Upper lobe of right lung (tissue), 1 donor: ENCODE measurements at regions not wholly inside any gene's neighbourhood (a gene's known extent, or its start where the extent isn't known, plus 50 kb on each side); places are given as distances from the start of the nearest gene placed in this dataset.
A peak's percentile ranks its signal among the peaks of the same experiment; 100 is the strongest.
"Not testable (repeated sequence)": the region's sequence is repeated elsewhere in the genome, so short reads cannot be mapped to it uniquely, and the experiment has no call there.

Experiments
- ATAC-seq: fragments of 200-7000 bp; cut with Tn5 transposase; one replicate; pipeline ENCODE4 v1.9.1; 2020; ENCODE audit warnings: mild to moderate bottlenecking, moderate library complexity
- DNase-seq: peaks from one replicate; pipeline ENCODE4 v3.0.0-alpha.2; 2020
- H3K27ac ChIP-seq: fragments of 200-600 bp; one replicate; pipeline ENCODE4 v1.8.0; 2022
- H3K27me3 ChIP-seq: fragments of 200-600 bp; one replicate; pipeline ENCODE4 v1.8.0; 2022; ENCODE audit warnings: mild to moderate bottlenecking
- H3K36me3 ChIP-seq: fragments of 200-600 bp; one replicate; pipeline ENCODE4 v1.8.0; 2022
- H3K4me1 ChIP-seq: fragments of 200-600 bp; one replicate; pipeline ENCODE4 v1.8.0; 2022
- H3K4me3 ChIP-seq: fragments of 200-600 bp; one replicate; pipeline ENCODE4 v1.8.0; 2022; ENCODE audit warnings: mild to moderate bottlenecking
- H3K9me3 ChIP-seq: fragments of 200-600 bp; one replicate; pipeline ENCODE4 v1.8.0; 2022
- CTCF ChIP-seq: fragments of 200-600 bp; IDR thresholded peaks from one replicate; pipeline ENCODE4 v1.8.0; 2022; ENCODE audit warnings: antibody characterized with exemption
- intact Hi-C: fragments of 100-400 bp; cut with DNase I; formaldehyde crosslinking; loops from one replicate; pipeline ENCODE4 v1.11.0; 2022
- donor health status: DM: no; HTN: yes; CAD: no; lungs with severe emphysema.

GRCh38 chr5:33092719-33093118 lies 348.0 kb upstream of the TARS1 start:
- Histone ChIP-seq H3K36me3 (no peaks in the 10 kb centered on the region), H3K4me3 (no peak overlapping the region), H3K27me3 (no peaks in the 10 kb centered on the region), H3K4me1 (peaks cover 5% of the 10 kb centered on the region), H3K27ac (no peak overlapping the region), H3K9me3 (no peaks in the 10 kb centered on the region)
- no peak for DNase-seq
- intact Hi-C loops = no loop called here
- no peak for TF ChIP-seq CTCF
- peak; percentile 35 for ATAC-seq

DNA sequence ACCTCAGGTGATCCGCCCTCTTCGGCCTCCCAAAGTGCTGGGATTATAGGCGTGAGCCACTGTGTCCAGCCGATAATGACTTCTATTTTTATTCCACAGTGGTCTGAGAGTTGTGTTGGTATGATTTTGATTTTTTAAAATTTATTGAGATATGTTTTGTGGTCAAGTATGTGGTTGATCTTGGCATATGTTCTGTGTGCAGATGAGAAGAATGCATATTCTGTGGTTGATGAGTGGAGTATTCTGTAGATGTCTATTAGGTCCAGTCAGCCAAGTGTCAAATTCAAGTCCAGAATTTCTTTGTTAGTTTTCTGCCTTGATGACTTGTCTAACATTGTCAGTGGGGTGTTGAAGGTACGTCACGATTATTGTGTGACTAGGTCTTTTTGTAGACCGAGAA lies 338.2 kb upstream of the TARS1 start:
- intact Hi-C loops = no loop called here
- H3K27ac ChIP-seq = no peak overlapping the region
- no peak for TF ChIP-seq CTCF
- ATAC-seq (no peak), DNase-seq (no peak)
- peaks cover 10% of the 10 kb centered on the region for H3K9me3 ChIP-seq
- H3K4me1 ChIP-seq = no peaks in the 10 kb centered on the region
- no peaks in the 10 kb centered on the region for H3K36me3 ChIP-seq
- no peaks in the 10 kb centered on the region for H3K27me3 ChIP-seq
- no peak overlapping the region for H3K4me3 ChIP-seq

- no peak overlapping the region for H3K27ac ChIP-seq
- H3K4me3 ChIP-seq = no peak overlapping the region
- ATAC-seq (no peak), DNase-seq (no peak)
- H3K9me3 ChIP-seq = peaks cover 10% of the 10 kb centered on the region
- H3K4me1 ChIP-seq = no peaks in the 10 kb centered on the region
- H3K27me3 ChIP-seq = no peaks in the 10 kb centered on the region
- intact Hi-C loops = no loop called here
- no peak for TF ChIP-seq CTCF
- H3K36me3 ChIP-seq = no peaks in the 10 kb centered on the region
Observed at GRCh38 chr5:33105521-33105941, 335.2 kb upstream of the TARS1 start.

GRCh38 chr5:33110496-33110895 lies 330.3 kb upstream of the TARS1 start:
- DNase-seq, H3K9me3 ChIP-seq, H3K27me3 ChIP-seq: not testable (repeated sequence)

DNA sequence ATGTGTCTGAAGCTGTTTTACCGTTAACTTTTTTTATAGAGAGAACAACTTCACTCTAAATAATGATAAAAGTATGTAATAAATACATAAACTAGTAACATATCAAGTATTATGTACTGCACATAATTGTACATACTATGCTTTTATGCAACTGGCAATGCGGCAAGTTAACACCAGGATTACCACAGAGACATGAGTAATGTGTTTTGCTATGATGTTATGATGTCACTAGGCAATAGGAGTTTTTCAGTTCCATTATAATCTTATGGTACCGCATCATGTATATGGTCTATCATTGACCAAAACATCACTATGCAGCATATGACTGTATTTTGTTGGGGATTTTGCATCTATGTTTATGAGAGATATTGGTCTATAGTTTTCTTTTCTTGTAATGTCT lies 326.4 kb upstream of the TARS1 start:
- no peak for TF ChIP-seq CTCF
- H3K27me3 ChIP-seq = no peaks in the 10 kb centered on the region
- intact Hi-C loops = no loop called here
- no peak for DNase-seq
- no peak overlapping the region for H3K27ac ChIP-seq
- no peaks in the 10 kb centered on the region for H3K9me3 ChIP-seq
- H3K4me1 ChIP-seq = no peaks in the 10 kb centered on the region
- no peaks in the 10 kb centered on the region for H3K36me3 ChIP-seq
- no peak for ATAC-seq
- H3K4me3 ChIP-seq = no peak overlapping the region

More at GRCh38 chr5:33110496-33110895, 330.3 kb upstream of the TARS1 start:
- H3K36me3 ChIP-seq, H3K4me1 ChIP-seq, intact Hi-C loops, H3K27ac ChIP-seq, ATAC-seq, H3K4me3 ChIP-seq: not testable (repeated sequence)

DNA sequence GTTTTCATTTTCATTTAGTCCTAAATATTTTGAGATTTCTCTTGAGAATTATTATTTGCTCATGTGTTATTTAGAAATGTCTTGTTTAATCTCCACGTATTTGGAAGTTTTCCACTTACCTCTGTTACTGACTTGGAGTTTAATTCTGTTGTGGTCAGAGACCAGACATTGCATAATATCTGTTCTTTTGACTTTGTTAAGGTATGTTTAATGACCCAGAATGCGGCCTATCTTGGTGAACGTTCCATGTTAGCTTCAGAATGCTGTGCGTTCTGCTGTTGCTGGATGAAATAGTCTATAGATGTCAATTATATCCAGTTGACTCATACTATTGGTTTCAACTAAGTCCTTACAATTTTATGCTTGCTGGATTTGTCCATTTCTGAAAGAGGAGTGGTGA lies 325.3 kb upstream of the TARS1 start:
- Histone ChIP-seq H3K9me3 (no peaks in the 10 kb centered on the region), H3K4me1 (no peaks in the 10 kb centered on the region), H3K27me3 (no peaks in the 10 kb centered on the region), H3K27ac (no peak overlapping the region), H3K36me3 (no peaks in the 10 kb centered on the region), H3K4me3 (no peak overlapping the region)
- no peak for TF ChIP-seq CTCF
- ATAC-seq = no peak
- DNase-seq = no peak
- intact Hi-C loops = no loop called here
